Right lobe of liver (tissue), 6 donors: ENCODE measurements at regions not wholly inside any gene's neighbourhood (a gene's known extent, or its start where the extent isn't known, plus 50 kb on each side); places are given as distances from the start of the nearest gene placed in this dataset.
A peak's percentile ranks its signal among the peaks of the same experiment; 100 is the strongest.

Experiments
- ATAC-seq, 4 donors: fragments of 200-7000 bp; cut with Tn5 transposase; one replicate each; pipeline ENCODE4 v1.9.1; 2020; ENCODE audit warnings: mild to moderate bottlenecking in 4 of 4, moderate library complexity in 4 of 4
- DNase-seq, 3 donors: peaks; one replicate each; pipeline ENCODE4 v3.0.0-alpha.2; 2020
- H3K27ac ChIP-seq, 3 donors: fragments of 200-600 bp; one replicate each; pipeline ENCODE4 v1.8.0; 2022
- H3K27me3 ChIP-seq, 2 donors: fragments of 200-600 bp; one replicate each; pipeline ENCODE4 v1.8.0; 2022
- H3K36me3 ChIP-seq, 4 donors: fragments of 200-600 bp; sonication (generic) in 1 of 4; one replicate each; pipeline versions ENCODE4 v1.5.1 to v1.8.0; 2017 to 2022; ENCODE audit warnings: control low read depth in 1 of 4
- H3K4me1 ChIP-seq, 4 donors: fragments of 200-600 bp; sonication (generic) in 1 of 4; one replicate each; pipeline versions ENCODE4 v1.5.1 to v1.8.0; 2017 to 2022; ENCODE audit warnings: control low read depth in 1 of 4
- H3K4me3 ChIP-seq, 3 donors: fragments of 200-600 bp; one replicate each; pipeline ENCODE4 v1.8.0; 2022
- H3K9me3 ChIP-seq, 4 donors: fragments of 200-600 bp; sonication (generic) in 1 of 4; one replicate each; pipeline versions ENCODE4 v1.5.1 to v1.8.0; 2017 to 2022; ENCODE audit warnings: control low read depth in 1 of 4
- POLR2A ChIP-seq: fragments of 450-650 bp; IDR thresholded peaks from one replicate; pipeline ENCODE4 v1.6.1; 2017; ENCODE audit warnings: antibody characterized with exemption, mild to moderate bottlenecking
- WGBS: methylation state at CpG from one replicate; pipeline ENCODE4 v1.1.6; 2018; ENCODE audit warnings: low coverage, low lambda C conversion rate; ENCODE audit not compliant: insufficient coverage; ENCODE audit errors: missing lambda C conversion rate; 5-methylcytosine and 5-hydroxymethylcytosine counted together
- intact Hi-C, 2 donors: fragments of 100-400 bp; cut with DNase I; formaldehyde crosslinking; loops; one replicate each; pipeline versions ENCODE4 v1.11.2 to v1.14.1; 2022
- TF ChIP-seq, protein P1 (sequence below), 4 donors: fragments of 200-600 bp in 3 of 4; fragments of 450-650 bp in 1 of 4; IDR thresholded peaks; one replicate each; pipeline versions ENCODE4 v1.5.1 to v1.8.0; 2016 to 2022; ENCODE audit warnings: antibody characterized with exemption in 4 of 4, mild to moderate bottlenecking in 2 of 4
- donor health status: DM: no; HTN: yes; CAD: no.
- donor health status: DM: no; HTN: no; CAD: no.
- donor health status: DM: no; HTN: no; CAD: no.
- donor health status: DM: no; HTN: yes; CAD: no.
- donor health status: DM: no; HTN: yes; CAD: no.

DNA sequence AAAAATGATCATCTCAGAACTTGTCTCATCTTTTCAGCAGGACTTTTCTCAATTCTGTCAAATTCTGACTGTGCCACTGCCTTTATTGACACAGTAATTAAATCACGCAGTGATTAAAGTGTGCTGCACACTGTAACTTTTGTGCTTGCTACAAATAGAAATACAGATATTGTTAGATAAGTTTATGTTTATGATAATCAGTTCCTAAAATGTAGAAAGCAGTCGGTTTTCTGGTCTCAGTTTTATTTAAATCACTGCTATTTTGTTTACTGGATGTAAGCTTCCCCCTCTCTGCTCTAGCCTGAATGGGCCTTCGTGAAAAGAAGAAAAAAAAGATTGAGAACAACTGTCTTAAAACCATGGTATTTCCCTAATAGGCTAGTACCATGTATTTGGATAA lies 258.8 kb upstream of the STARD13 start:
- intact Hi-C loops, result loop anchor here in 1 of 2 donors (10.0 kb wide), 1 partner anchor 180 kb away; no protein-coding TSS in a partner anchor
- WGBS, result 68% methylated on average over 3 of the region's 3 CpGs
- Histone ChIP-seq H3K27ac (peak overlapping the region in 2 of 3 donors; percentile 96 to 97), H3K36me3 (no peaks in the 10 kb centered on the region), H3K4me1 (peaks cover 0 to 20% (median 0%) of the 10 kb centered on the region in 4 donors), H3K9me3 (no peaks in the 10 kb centered on the region), H3K4me3 (no peak overlapping the region), H3K27me3 (no peaks in the 10 kb centered on the region)
- no peak for TF ChIP-seq POLR2A
- TF ChIP-seq, protein P1, sequence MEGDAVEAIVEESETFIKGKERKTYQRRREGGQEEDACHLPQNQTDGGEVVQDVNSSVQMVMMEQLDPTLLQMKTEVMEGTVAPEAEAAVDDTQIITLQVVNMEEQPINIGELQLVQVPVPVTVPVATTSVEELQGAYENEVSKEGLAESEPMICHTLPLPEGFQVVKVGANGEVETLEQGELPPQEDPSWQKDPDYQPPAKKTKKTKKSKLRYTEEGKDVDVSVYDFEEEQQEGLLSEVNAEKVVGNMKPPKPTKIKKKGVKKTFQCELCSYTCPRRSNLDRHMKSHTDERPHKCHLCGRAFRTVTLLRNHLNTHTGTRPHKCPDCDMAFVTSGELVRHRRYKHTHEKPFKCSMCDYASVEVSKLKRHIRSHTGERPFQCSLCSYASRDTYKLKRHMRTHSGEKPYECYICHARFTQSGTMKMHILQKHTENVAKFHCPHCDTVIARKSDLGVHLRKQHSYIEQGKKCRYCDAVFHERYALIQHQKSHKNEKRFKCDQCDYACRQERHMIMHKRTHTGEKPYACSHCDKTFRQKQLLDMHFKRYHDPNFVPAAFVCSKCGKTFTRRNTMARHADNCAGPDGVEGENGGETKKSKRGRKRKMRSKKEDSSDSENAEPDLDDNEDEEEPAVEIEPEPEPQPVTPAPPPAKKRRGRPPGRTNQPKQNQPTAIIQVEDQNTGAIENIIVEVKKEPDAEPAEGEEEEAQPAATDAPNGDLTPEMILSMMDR (IDR thresholded peaks at IDR 0.05), result no peak
- DNase-seq, result no peak
- ATAC-seq, result no peak

DNA sequence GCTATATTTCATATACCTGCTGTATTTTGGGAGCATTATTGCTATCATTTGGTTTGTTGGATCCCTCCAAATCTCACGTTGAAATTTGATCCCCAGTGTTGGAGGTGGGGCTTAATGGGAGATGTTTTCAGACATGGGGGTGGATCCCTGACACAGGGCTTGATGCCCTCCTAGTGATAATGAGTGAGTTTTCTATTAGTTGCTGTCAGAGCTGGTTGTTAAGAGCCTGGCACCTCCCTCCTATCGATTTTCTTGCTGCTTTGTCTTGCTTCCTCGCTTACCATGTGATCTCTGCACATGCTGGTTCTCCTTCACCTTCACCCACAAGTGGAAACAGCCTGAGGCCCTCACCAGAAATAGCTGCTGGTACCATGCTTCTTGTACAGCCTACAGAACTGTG lies 259.9 kb upstream of the STARD13 start:
- no peaks in the 10 kb centered on the region for H3K27me3 ChIP-seq
- peaks cover 0 to 20% (median 0%) of the 10 kb centered on the region in 4 donors for H3K4me1 ChIP-seq
- H3K4me3 ChIP-seq, result no peak overlapping the region
- H3K36me3 ChIP-seq, result no peaks in the 10 kb centered on the region
- H3K9me3 ChIP-seq, result no peaks in the 10 kb centered on the region
- 88% methylated on average over 3 of the region's 3 CpGs for WGBS
- DNase-seq (no peak), ATAC-seq (no peak)
- H3K27ac ChIP-seq, result no peak overlapping the region
- TF ChIP-seq POLR2A, result no peak
- TF ChIP-seq, protein P1 (IDR thresholded peaks at IDR 0.05), result no peak
- intact Hi-C loops, result loop anchor here in 1 of 2 donors (10.0 kb wide), 1 partner anchor 179 kb away; no protein-coding TSS in a partner anchor

DNA sequence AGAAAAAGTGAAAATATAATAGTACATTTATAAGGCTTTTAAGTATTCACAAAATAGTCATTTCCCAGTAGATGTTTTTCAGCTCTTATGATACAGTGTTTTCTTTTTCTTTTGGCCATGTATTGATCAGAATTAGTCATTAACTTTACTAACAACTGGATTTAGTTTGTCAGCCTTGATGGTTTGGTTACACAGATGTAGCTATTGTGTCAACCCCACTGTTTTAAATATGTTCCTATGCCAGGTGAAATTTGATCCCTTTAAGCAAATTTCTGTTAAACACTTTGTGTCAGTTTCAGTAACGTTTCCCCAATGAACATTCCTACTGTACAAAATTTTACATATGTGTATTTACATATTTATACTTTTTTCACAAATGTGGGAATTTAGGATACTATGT lies 261.5 kb upstream of the STARD13 start:
- ATAC-seq (peak in 1 of 4 donors; percentile 4), DNase-seq (no peak)
- WGBS, result 10% methylated on average over 1 of the region's 1 CpG
- no peaks in the 10 kb centered on the region for H3K27me3 ChIP-seq
- H3K9me3 ChIP-seq, result no peaks in the 10 kb centered on the region
- peaks cover 0 to 20% (median 0%) of the 10 kb centered on the region in 4 donors for H3K4me1 ChIP-seq
- peak overlapping the region in 1 of 3 donors; percentile 33 for H3K27ac ChIP-seq
- intact Hi-C loops, result loop anchor here in 1 of 2 donors (10.0 kb wide), 1 partner anchor 178 kb away; no protein-coding TSS in a partner anchor
- TF ChIP-seq, protein P1 (IDR thresholded peaks at IDR 0.05), result no peak
- no peak for TF ChIP-seq POLR2A
- no peaks in the 10 kb centered on the region for H3K36me3 ChIP-seq
- H3K4me3 ChIP-seq, result peak overlapping the region in 1 of 3 donors; percentile 11

DNA sequence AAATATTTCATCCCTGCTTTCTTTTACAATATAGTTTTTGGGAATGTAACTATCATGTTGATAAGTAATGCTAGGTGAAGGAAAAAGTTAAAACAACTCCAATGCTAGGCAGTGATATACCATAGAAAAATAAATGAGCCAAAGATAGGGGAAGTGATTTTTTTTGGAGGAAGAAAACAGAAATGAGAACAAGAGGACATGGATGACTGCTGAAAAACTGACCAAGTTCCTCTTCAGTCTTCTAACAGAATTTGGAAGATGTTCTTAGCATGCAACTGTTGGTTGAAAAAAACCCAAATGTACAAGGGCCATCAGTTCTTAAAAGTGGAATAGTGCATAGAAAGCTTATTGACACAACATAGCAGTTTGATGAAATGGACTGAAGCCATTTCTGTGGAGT lies 262.5 kb upstream of the STARD13 start:
- ATAC-seq (no peak), DNase-seq (no peak)
- peaks cover 0 to 20% (median 0%) of the 10 kb centered on the region in 4 donors for H3K4me1 ChIP-seq
- no peaks in the 10 kb centered on the region for H3K36me3 ChIP-seq
- H3K4me3 ChIP-seq, result no peak overlapping the region
- H3K27me3 ChIP-seq, result no peaks in the 10 kb centered on the region
- TF ChIP-seq, protein P1 (IDR thresholded peaks at IDR 0.05), result no peak
- TF ChIP-seq POLR2A, result no peak
- intact Hi-C loops, result loop anchor here in 1 of 2 donors (10.0 kb wide), 1 partner anchor 177 kb away; no protein-coding TSS in a partner anchor
- H3K27ac ChIP-seq, result no peak overlapping the region
- H3K9me3 ChIP-seq, result no peaks in the 10 kb centered on the region

DNA sequence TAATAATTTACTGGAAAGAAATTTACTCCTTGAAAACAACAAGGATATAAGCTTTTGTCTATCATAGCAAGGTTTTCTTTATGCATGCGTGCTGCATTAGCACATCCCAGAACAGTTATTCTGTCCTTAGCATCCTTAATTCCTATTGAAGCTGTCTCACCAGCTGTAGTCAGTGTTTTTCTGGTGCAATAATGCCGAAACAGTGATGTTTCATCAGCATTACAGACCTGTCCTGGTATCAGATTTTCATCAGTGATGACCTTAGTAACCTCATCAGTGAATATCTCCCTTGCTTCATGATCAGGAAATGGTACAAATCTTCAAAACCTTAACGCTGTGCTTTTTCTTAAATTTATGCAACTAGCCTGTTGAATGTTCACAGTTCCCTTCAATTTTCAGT lies 264.7 kb upstream of the STARD13 start:
- 85% methylated on average over 3 of the region's 3 CpGs for WGBS
- no peaks in the 10 kb centered on the region for H3K36me3 ChIP-seq
- no peaks in the 10 kb centered on the region for H3K9me3 ChIP-seq
- H3K4me1 ChIP-seq, result peaks cover 0 to 8% (median 0%) of the 10 kb centered on the region in 4 donors
- DNase-seq (no peak), ATAC-seq (no peak)
- intact Hi-C loops, result no loop called here
- TF ChIP-seq, protein P1 (IDR thresholded peaks at IDR 0.05), result no peak
- no peak for TF ChIP-seq POLR2A
- no peak overlapping the region for H3K27ac ChIP-seq
- H3K4me3 ChIP-seq, result no peak overlapping the region
- H3K27me3 ChIP-seq, result no peaks in the 10 kb centered on the region
